IPS-15b (cell line): ENCODE measurements at regions not wholly inside any gene's neighbourhood (a gene's known extent, or its start where the extent isn't known, plus 50 kb on each side); places are given as distances from the start of the nearest gene placed in this dataset.

Source experiments
- H3K27me3 ChIP-seq: one replicate; pipeline ENCODE4 v1.6.1; 2013; ENCODE audit warnings: low read length; ENCODE audit not compliant: control insufficient read depth, insufficient read depth
- H3K36me3 ChIP-seq: one replicate; pipeline ENCODE4 v1.6.1; 2013; ENCODE audit warnings: low read length; ENCODE audit not compliant: control insufficient read depth, insufficient read depth
- H3K4me1 ChIP-seq: one replicate; pipeline ENCODE4 v1.6.1; 2013; ENCODE audit warnings: mild to moderate bottlenecking, low read length; ENCODE audit not compliant: control insufficient read depth, insufficient read depth
- H3K4me3 ChIP-seq: one replicate; pipeline ENCODE4 v1.5.1; 2013; ENCODE audit warnings: low read depth, low read length
- H3K9ac ChIP-seq: one replicate; pipeline ENCODE4 v1.6.1; 2013; ENCODE audit warnings: low read depth, mild to moderate bottlenecking, low read length
- H3K9me3 ChIP-seq: one replicate; pipeline ENCODE4 v1.6.1; 2013; ENCODE audit warnings: mild to moderate bottlenecking, low read length; ENCODE audit not compliant: control insufficient read depth, insufficient read depth

- Histone ChIP-seq H3K9ac (no peak overlapping the region), H3K27me3 (no peaks in the 10 kb centered on the region), H3K36me3 (no peaks in the 10 kb centered on the region), H3K9me3 (no peaks in the 10 kb centered on the region), H3K4me3 (no peak overlapping the region), H3K4me1 (no peaks in the 10 kb centered on the region)
Measured at GRCh38 chr2:66866331-66867062, 431.6 kb downstream of the MEIS1 start.

DNA sequence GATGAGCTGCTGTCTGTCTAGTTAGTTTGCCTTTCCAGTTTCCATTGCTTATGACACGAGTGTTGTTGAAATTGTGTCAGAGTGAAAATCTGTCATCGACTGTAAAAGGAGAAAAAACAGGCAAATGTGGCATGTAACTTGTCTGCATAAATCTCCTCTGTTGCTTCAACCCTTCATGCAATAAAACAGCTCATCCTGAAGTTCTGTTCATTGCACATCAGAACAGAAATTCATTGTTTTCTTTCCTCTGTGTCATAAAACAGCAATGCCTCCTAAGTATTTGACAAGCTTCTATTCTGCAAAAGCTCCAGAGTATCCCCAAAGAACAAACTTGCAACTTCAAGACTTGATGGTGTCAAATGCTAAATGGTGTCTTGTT is 432.1 kb downstream of the MEIS1 start:
- Histone ChIP-seq H3K4me1 (no peaks in the 10 kb centered on the region), H3K36me3 (no peaks in the 10 kb centered on the region), H3K4me3 (no peak overlapping the region), H3K9ac (no peak overlapping the region), H3K9me3 (no peaks in the 10 kb centered on the region), H3K27me3 (no peaks in the 10 kb centered on the region)

DNA sequence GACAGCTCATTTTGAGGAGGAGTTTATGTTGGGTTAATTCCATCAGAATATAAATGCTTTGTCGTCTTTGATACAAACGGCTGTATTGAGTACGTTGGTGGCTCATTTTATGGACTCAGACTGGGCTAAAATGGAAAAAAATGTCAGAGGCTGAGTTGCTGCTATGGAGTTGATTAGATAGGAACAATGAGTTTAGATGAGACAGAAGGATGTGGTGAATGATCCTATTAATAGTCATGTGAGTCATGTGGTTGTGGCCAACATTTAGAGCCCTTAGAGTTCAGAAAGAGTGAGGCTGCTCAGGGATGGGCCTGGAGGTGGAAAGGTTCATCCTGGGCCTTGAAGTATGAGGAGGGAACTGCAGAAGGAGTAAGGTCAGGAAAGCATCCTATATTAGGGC is 434.2 kb downstream of the MEIS1 start:
- H3K4me3 ChIP-seq, result no peak overlapping the region
- no peaks in the 10 kb centered on the region for H3K9me3 ChIP-seq
- H3K4me1 ChIP-seq, result no peaks in the 10 kb centered on the region
- H3K9ac ChIP-seq, result no peak overlapping the region
- no peaks in the 10 kb centered on the region for H3K27me3 ChIP-seq
- H3K36me3 ChIP-seq, result no peaks in the 10 kb centered on the region

- Histone ChIP-seq H3K36me3 (no peaks in the 10 kb centered on the region), H3K4me3 (no peak overlapping the region), H3K4me1 (no peaks in the 10 kb centered on the region), H3K9ac (no peak overlapping the region), H3K9me3 (no peaks in the 10 kb centered on the region), H3K27me3 (no peaks in the 10 kb centered on the region)
Measured at GRCh38 chr2:66872081-66872985, 437.4 kb downstream of the MEIS1 start.

DNA sequence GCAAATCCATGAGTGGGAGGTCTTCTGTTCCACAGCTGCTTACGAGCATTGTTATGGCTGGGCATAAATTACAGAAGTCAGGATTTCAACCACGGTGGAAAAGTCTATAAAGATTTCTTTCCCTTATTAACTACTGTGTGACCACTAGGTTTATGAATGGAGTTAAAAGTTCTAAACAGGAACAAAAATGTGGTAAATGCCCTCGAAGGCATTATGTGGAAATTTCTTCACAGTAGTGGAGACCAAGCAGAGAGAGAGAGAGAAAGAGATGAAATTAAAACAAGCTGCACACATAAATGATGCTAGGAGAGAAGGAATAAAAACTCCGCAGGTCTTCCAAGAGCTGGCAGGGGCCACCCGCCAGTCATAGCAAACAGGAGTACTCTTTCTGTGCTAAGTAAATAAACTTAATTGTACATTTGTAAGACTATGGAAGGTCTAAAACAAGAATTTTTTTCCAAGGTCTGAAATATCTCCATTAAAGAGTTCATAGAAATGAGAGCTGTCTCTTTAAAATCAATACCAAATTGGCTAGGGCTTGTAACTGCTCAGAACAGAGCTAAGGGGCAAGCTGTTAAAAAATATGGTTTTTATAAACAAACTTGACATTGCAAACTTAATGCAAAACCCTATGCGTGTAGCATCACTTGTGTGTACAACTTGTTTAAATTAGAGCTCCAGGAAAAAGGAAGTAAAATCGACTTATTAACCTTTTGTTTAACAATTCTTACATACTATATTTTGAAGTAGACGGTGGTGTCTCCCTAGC is 438.2 kb downstream of the MEIS1 start:
- Histone ChIP-seq H3K9me3 (no peaks in the 10 kb centered on the region), H3K4me1 (no peaks in the 10 kb centered on the region), H3K27me3 (no peaks in the 10 kb centered on the region), H3K9ac (no peak overlapping the region), H3K36me3 (no peaks in the 10 kb centered on the region), H3K4me3 (no peak overlapping the region)

GRCh38 chr2:66874411-66874810 is 439.5 kb downstream of the MEIS1 start:
- Histone ChIP-seq H3K4me3 (no peak overlapping the region), H3K27me3 (no peaks in the 10 kb centered on the region), H3K9me3 (no peaks in the 10 kb centered on the region), H3K36me3 (no peaks in the 10 kb centered on the region), H3K4me1 (no peaks in the 10 kb centered on the region), H3K9ac (no peak overlapping the region)

GRCh38 chr2:66875941-66876462 is 441.1 kb downstream of the MEIS1 start:
- Histone ChIP-seq H3K36me3 (no peaks in the 10 kb centered on the region), H3K9me3 (no peaks in the 10 kb centered on the region), H3K4me3 (no peak overlapping the region), H3K4me1 (no peaks in the 10 kb centered on the region), H3K9ac (no peak overlapping the region), H3K27me3 (no peaks in the 10 kb centered on the region)

DNA sequence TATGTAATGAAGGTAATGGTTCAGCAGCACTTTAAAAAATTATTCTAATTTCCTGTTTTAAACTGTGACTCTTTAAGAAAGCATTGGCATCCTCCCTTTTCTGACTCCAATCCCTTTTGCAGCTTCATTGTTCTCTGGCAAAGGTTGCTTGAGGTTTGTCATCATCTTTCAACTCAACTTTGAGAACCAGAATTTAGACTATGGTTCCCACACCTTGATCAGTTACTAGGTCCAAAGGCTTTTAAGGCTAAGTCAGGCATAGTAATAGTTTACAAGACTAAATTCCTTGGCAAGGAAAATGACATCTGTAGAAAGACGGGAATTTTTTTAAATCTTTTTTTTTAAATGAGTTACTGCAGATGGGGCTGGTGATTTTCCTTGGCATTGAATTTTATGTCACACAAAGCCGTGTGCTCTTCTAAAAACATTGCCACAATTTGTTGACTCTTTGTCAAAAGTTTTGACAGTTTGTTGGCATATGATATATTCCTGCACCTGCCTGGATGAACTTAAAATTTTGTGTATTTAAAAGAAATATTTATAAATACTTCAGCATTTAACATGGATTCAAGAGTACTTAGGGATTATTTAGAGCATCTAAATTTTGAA is 451.0 kb downstream of the MEIS1 start:
- no peak overlapping the region for H3K4me3 ChIP-seq
- no peaks in the 10 kb centered on the region for H3K36me3 ChIP-seq
- H3K4me1 ChIP-seq, result no peaks in the 10 kb centered on the region
- no peaks in the 10 kb centered on the region for H3K9me3 ChIP-seq
- no peaks in the 10 kb centered on the region for H3K27me3 ChIP-seq
- no peak overlapping the region for H3K9ac ChIP-seq

DNA sequence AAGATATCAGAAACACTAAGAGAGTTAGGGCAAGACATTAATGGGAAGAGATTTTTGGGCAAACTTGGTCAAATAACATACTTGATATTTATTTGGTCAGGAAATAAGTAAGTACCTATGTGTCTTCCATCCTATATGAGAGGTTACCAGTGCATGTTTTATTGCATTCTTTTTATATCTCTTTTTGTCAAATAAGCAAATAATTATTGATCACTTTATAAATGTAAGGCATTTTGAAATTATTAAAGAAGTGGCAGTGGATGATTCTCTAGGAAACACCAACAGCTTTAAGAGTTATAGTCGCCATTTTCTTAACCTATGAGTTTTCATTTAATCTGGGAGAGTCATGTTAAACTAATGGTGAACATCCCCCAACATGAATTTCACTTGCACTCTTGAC is 453.3 kb downstream of the MEIS1 start:
- Histone ChIP-seq H3K4me3 (no peak overlapping the region), H3K36me3 (no peaks in the 10 kb centered on the region), H3K9ac (no peak overlapping the region), H3K27me3 (no peaks in the 10 kb centered on the region), H3K4me1 (no peaks in the 10 kb centered on the region), H3K9me3 (no peaks in the 10 kb centered on the region)

DNA sequence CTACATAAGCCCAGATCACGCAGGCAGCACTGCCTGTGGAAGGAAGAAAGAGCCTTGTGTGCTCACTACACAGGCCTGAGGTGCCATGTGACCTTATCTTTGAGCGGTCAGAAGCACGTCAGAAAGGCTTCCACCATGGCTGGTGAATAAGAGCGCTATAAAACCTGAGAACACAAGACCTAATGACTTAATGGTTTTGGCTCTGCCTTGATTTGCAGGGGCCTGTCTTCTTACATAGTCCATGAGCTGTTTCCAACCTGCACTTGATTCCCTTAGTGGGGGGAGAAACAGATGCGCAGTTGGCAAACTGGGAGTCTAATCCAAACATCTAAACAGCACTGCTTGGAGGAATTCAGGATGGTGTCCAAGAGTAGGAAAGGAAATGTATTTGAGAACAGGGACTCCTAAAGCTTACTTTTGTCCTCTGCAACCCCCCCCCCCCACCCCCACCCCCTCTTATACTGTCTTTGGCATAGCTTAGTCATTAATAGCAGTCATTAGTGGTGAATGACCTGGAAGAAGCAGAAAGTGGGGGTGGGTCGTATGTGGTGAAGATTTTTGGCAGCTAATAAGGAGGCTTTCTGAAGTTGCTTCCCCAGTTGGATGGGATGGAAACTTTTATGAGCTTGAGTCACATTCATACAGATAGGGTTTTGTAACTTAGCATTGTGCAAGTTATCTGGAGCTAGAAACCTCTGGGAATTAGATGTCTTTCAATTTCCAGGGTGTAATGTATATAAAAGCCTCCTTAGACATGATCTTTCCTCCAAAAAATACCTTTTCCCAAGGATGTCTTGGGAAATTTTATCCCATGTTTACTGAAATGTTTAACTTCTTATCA is 454.1 kb downstream of the MEIS1 start:
- H3K36me3 ChIP-seq, result no peaks in the 10 kb centered on the region
- H3K9ac ChIP-seq, result no peak overlapping the region
- H3K27me3 ChIP-seq, result no peaks in the 10 kb centered on the region
- H3K4me3 ChIP-seq, result no peak overlapping the region
- no peaks in the 10 kb centered on the region for H3K4me1 ChIP-seq
- no peaks in the 10 kb centered on the region for H3K9me3 ChIP-seq

- Histone ChIP-seq H3K4me1 (no peaks in the 10 kb centered on the region), H3K9me3 (no peaks in the 10 kb centered on the region), H3K4me3 (no peak overlapping the region), H3K36me3 (no peaks in the 10 kb centered on the region), H3K27me3 (no peaks in the 10 kb centered on the region), H3K9ac (no peak overlapping the region)
Measured at GRCh38 chr2:66889632-66889882, 454.6 kb downstream of the MEIS1 start.
